CD4-positive, alpha-beta T cell treated with Interleukin-17A for 1 hour (primary cell): ENCODE measurements at regions not wholly inside any gene's neighbourhood (a gene's known extent, or its start where the extent isn't known, plus 50 kb on each side); places are given as distances from the start of the nearest gene placed in this dataset.
"Not testable (repeated sequence)": the region's sequence is repeated elsewhere in the genome, so short reads cannot be mapped to it uniquely, and the experiment has no call there.

Source experiments
- DNase-seq: peaks from one replicate; pipeline ENCODE4 v3.0.0-alpha.2; 2020

GRCh38 chr7:32762206-32762924 is 129.2 kb downstream of the KBTBD2 start:
- not testable (repeated sequence) for DNase-seq

- DNase-seq, result no peak
These were observed 129.9 kb downstream of the KBTBD2 start for GRCh38 chr7:32761451-32762205.

- DNase-seq, result not testable (repeated sequence)
These were observed 130.8 kb downstream of the KBTBD2 start for GRCh38 chr7:32760755-32761154.

GRCh38 chr7:32759859-32760258 is 131.7 kb downstream of the KBTBD2 start:
- DNase-seq, result not testable (repeated sequence)

GRCh38 chr7:32753872-32754271 is 137.7 kb downstream of the KBTBD2 start:
- not testable (repeated sequence) for DNase-seq

- not testable (repeated sequence) for DNase-seq
These were observed 143.2 kb downstream of the KBTBD2 start for GRCh38 chr7:32748337-32748736.

- DNase-seq, result not testable (repeated sequence)
These were observed 144.0 kb downstream of the KBTBD2 start for GRCh38 chr7:32747443-32748148.

- DNase-seq, result not testable (repeated sequence)
These were observed 149.6 kb downstream of the KBTBD2 start for GRCh38 chr7:32741853-32742476.

GRCh38 chr7:32739749-32740148 is 151.8 kb downstream of the KBTBD2 start:
- DNase-seq, result not testable (repeated sequence)

- DNase-seq, result not testable (repeated sequence)
These were observed 153.2 kb downstream of the KBTBD2 start for GRCh38 chr7:32738390-32738789.

GRCh38 chr7:32732767-32733166 is 158.8 kb downstream of the KBTBD2 start:
- DNase-seq, result not testable (repeated sequence)

- not testable (repeated sequence) for DNase-seq
These were observed 162.3 kb downstream of the KBTBD2 start for GRCh38 chr7:32729335-32729675.

GRCh38 chr7:32728412-32729334 is 162.9 kb downstream of the KBTBD2 start:
- DNase-seq, result peak; percentile 10

- DNase-seq, result peak; percentile 12
These were observed 163.8 kb downstream of the KBTBD2 start for GRCh38 chr7:32727483-32728411.

- DNase-seq, result not testable (repeated sequence)
These were observed 168.7 kb downstream of the KBTBD2 start for GRCh38 chr7:32722837-32723236.

GRCh38 chr7:32694182-32694581 is 197.4 kb downstream of the KBTBD2 start:
- DNase-seq, result no peak

- DNase-seq, result peak; percentile 13
These were observed 196.9 kb downstream of the AVL9 start for GRCh38 chr7:32691965-32692815.

GRCh38 chr7:32688092-32688491 is 192.8 kb downstream of the AVL9 start:
- not testable (repeated sequence) for DNase-seq

- DNase-seq, result no peak
These were observed 185.9 kb downstream of the AVL9 start for GRCh38 chr7:32681174-32681518.
